Suppressor macrophage (primary cell): ENCODE measurements at regions not wholly inside any gene's neighbourhood (a gene's known extent, or its start where the extent isn't known, plus 50 kb on each side); places are given as distances from the start of the nearest gene placed in this dataset.
"Not testable (repeated sequence)": the region's sequence is repeated elsewhere in the genome, so short reads cannot be mapped to it uniquely, and the experiment has no call there.

Source experiments
- DNase-seq, 4 experiments: peaks; one replicate each; pipeline ENCODE4 v3.0.0-alpha.2; 2020 to 2022

DNA sequence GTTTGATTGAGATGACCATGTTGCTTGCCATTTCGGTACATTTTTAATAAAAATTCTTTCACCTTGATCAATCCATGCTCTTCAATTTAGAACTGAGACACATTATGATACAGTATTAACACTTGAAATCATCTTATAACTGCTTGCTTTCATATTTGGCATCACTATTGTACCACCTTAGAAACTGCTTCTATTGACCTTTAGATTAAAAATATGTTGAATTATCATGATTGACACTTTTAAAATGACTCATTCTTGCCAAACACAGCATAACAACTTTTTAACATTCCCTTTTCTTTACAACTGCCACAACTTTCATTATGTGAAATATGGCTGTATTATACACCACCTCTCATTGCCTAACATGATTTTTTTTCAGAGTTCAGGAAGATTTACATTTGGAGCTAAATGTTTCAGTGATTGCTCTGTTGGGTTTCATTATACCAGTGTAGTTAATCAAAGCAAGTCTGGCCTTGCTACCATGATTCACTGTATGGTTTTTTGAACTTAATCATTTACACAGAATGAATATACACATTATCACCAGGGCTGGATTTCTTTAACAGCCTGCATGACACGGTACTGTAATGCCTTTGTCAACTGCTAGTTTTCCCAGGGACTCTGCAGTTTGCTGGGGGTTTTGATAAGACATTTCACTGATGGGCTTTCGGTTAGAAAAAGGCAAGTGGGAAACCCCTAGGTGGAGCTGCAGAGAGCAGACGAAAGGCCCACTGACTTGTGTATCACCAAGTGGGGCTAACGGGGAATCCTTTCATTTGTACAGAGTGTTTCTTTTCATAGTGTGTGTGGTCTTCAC lies 93.6 kb upstream of the TLE4 start:
- DNase-seq, result peak in 2 of 4 experiments; percentile 11 to 16

DNA sequence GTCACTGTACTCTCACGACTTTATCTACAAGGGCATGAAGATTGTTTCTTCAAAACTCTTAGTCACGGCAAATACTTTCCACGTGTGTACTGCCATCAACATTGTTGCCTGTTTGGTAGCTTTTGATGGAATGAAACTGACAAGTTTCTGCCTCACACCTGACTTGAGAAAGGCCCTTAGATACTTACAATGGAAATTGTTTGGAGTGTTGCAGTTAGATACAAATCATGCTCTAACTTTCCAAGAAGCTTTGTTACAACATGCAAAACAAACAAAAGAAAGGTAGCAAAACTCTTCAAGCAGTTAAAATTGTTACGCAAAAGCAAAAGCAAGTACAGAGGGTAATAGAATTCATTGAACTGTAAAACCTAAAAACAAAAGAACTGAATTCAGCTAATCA lies 91.1 kb upstream of the TLE4 start:
- no peak for DNase-seq

DNA sequence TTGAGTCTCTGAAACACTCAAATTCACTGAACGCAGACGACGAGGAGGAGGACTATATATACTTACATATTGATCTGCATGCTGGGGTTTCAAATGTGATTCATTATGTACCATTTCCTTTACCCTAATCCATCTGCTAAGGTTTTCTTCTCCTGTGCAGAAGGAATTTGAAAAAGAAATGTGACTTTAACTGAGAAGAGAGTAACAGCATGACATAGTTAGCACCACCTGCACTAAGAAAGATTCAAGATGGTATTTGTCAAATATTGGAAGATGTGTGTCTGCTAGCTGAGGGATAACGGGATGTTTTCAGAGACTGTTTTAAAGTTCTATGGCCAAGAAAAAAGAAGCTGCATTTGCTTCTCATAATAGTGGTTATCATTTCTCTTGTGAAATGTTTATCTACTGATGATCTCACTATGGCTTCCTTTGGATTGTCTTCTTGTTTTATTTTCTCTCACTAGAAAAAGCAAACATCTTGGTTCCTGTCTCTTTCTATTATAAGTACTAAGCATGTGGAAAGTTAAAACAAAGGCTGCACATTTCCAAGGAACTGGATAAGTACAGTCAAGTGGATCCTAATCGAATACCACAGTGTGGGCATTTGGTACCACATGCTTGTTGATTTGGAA lies 89.8 kb upstream of the TLE4 start:
- DNase-seq, result no peak

DNA sequence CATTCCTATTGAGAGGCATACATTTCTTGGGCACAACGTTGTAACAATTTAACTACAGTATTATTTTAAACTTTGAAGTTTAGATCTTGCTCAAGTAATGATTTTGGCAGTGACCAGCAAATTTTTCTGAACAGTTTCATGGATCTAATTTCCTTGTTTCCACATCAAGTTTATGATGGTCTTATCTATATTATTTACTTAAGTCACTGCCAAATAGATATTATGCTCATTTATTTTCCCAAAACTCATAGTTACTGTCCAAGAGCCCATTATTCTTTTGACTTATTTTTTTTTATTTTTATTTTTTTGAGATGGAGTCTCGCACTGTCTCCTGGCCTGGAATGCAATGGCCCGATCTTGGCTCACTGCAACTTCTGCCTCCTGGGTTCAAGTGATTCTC lies 86.5 kb upstream of the TLE4 start:
- no peak for DNase-seq

DNA sequence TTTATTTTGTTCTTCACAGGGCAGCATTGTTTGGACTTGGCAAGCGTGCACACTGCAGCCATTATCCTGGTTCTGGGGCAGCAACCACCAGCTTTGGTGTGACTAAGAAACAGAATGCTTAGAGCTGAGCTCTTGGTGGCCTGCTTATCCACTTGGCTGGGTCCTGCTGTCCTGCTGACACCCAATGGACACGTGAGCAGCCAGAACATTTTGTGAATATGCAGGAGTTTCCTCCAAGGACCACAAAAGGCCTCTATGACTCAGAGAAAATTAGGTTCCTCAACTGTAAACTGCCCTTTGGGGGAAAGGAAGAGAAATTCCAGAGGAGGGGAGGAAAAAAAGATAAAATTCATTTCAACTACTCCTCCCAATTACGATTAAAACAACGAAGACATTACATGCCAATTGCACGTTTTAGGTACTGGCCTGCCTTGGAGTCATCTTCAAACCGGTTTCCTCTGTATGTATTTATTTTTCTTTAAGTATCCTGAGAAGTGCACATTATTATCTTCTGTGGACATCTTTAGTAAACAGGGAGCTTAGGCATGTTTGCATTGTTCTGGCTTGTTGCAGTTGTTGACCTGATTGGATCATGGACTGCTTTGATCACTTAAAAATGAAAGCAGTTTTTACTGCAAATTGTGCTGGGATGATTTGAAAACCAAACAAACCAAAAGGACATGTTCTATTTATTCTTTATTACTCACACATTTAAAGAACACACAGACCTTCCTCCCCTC lies 82.3 kb upstream of the TLE4 start:
- peak; percentile 6 to 48 (median 35) for DNase-seq

DNA sequence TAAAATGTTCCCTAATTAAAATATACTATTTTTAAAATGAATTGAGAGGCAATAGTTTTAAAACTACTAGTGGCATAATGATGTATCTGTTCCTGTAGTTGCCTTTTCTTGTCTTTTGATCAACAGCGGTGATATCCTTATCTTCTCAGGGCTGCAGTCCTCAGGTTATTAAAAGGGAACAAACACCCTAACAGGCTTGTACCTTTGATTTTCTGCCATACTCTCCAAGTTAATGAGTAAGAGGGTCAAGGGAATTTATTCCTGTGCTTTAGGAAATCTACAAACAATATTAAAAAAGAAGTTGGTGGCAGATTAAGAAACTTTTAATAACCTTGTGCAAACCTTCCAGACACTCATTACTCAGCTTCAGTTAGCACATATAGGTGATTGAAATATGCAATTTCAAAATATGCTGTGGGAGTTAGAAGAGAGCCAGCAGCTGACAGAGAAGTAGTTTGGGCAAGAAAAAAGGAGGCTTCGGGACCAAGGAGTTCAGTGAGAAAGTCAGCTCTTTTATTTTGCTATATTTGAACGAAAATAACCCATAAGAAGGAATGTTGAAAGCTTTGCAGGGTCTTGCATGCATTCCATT lies 81.0 kb upstream of the TLE4 start:
- peak; percentile 7 to 47 (median 22) for DNase-seq

DNA sequence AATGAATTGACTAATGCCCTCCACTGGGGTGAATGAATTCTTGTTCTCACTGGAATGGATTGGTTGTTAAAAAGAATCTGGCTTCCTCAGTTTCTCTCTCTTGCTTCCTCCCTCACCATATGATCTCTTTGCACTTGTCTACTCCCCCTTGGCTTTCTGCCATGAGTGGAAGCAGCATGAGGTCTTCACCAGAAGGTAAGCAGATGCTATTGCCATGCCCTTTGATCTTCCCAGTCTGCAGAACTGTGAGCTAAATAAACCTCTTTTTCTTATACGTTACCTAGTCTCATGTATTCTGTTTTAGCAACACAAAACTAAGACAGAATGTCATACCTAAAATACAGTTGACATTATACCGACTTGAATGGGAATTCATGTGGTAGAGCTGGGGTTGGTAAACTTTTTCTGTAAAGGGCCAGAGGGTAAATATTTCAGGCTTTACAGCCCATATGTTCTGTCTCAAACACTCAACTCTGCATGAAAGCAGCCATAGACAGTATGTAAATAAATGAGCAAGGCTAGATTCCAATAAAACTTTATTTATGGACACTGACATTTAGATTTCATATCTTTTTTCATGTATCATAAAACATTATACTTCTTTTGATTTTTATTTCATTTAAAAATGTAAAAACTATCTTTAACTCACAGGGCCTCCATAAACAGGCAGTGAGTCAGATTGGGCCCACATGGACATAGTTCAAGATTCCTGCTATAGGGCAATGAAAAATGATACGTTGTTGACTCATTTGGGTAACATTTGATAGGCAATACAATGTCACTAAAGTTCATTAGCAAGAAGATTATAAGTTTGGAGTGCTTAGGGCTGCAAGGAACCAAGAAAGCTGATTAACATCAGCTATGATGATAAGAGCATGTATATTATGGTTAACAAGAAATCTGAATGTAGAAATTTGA lies 79.4 kb upstream of the TLE4 start:
- DNase-seq, result no peak

GRCh38 chr9:79500196-79500864 lies 71.4 kb upstream of the TLE4 start:
- DNase-seq, result not testable (repeated sequence)

DNA sequence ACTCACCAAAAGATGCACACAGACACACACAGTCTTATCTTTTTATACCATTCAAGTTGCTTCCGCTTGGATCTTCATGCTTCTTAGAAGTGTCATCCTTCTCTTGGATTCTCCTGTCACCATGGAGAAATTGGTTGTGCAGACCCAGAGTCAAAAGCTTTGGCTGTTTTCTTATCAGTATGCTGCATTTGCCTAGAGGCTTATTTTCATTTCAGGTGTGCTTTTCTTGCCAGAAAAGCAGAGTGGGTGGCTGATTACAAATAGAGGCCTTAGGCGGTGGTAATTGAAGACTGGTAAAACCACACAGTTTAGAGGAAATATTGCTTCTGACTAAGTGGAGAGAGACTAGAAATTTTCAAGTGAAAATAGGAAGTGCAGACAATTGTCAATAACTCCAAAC lies 70.2 kb upstream of the TLE4 start:
- peak in 1 of 4 experiments; percentile 15 for DNase-seq

DNA sequence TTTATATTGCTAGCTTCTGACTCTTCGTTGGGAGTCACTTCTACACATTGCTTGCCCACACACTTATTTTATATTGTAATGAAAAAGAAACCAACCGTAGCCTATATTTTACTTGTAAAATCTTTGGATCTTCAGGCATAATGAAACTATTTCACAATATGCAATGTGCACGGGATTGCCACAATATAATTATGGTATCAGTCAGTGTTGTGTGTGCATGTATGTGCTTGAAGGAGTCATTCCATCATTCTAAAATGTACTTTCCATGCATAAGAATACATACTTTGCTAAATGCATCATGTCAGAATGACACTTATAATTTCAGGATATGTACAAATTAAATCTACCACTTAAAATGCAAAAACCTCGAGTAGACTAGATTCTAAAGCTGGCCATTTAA lies 64.0 kb upstream of the TLE4 start:
- no peak for DNase-seq

- DNase-seq, result no peak
These were observed 59.5 kb upstream of the TLE4 start for GRCh38 chr9:79512251-79512650.
